MG63 (cell line): ENCODE measurements at regions not wholly inside any gene's neighbourhood (a gene's known extent, or its start where the extent isn't known, plus 50 kb on each side); places are given as distances from the start of the nearest gene placed in this dataset.
A peak's percentile ranks its signal among the peaks of the same experiment; 100 is the strongest.

Source experiments
- DNase-seq: peaks from one replicate; pipeline ENCODE4 v3.0.0-alpha.2; 2020
- H3K27me3 ChIP-seq: fragments of 250-450 bp; sonication (Bioruptor Pico); 2 replicates; pipeline ENCODE4 v1.5.1; 2020; ENCODE audit warnings: mild to moderate bottlenecking, moderate library complexity
- H3K36me3 ChIP-seq: fragments of 250-450 bp; sonication (Bioruptor Pico); 2 replicates; pipeline ENCODE4 v1.5.1; 2020; ENCODE audit warnings: mild to moderate bottlenecking, moderate library complexity
- H3K4me3 ChIP-seq: fragments of 250-450 bp; sonication (Bioruptor Pico); 2 replicates; pipeline ENCODE4 v1.5.1; 2020; ENCODE audit warnings: mild to moderate bottlenecking, moderate library complexity
- H3K9me3 ChIP-seq: fragments of 250-450 bp; sonication (Bioruptor Pico); 2 replicates; pipeline ENCODE4 v1.5.1; 2020; ENCODE audit warnings: mild to moderate bottlenecking, moderate library complexity

- no peaks in the 10 kb centered on the region for H3K36me3 ChIP-seq
- no peaks in the 10 kb centered on the region for H3K27me3 ChIP-seq
- no peak for DNase-seq
- no peaks in the 10 kb centered on the region for H3K9me3 ChIP-seq
- no peak overlapping the region for H3K4me3 ChIP-seq
Observed at GRCh38 chr3:28877912-28878311, 403.0 kb upstream of the RBMS3 start.

GRCh38 chr3:28890373-28890772, 390.5 kb upstream of the RBMS3 start:
- H3K27me3 ChIP-seq = no peaks in the 10 kb centered on the region
- no peak for DNase-seq
- no peaks in the 10 kb centered on the region for H3K36me3 ChIP-seq
- H3K9me3 ChIP-seq = no peaks in the 10 kb centered on the region
- H3K4me3 ChIP-seq = no peak overlapping the region

GRCh38 chr3:28891485-28891884, 389.4 kb upstream of the RBMS3 start:
- Histone ChIP-seq H3K36me3 (no peaks in the 10 kb centered on the region), H3K27me3 (no peaks in the 10 kb centered on the region), H3K4me3 (no peak overlapping the region), H3K9me3 (no peaks in the 10 kb centered on the region)
- no peak for DNase-seq

- DNase-seq = no peak
Observed at GRCh38 chr3:28900301-28900700, 380.6 kb upstream of the RBMS3 start.

GRCh38 chr3:28901018-28901417, 379.9 kb upstream of the RBMS3 start:
- Histone ChIP-seq H3K36me3 (no peaks in the 10 kb centered on the region), H3K9me3 (no peaks in the 10 kb centered on the region), H3K27me3 (no peaks in the 10 kb centered on the region), H3K4me3 (no peak overlapping the region)
- DNase-seq = no peak

More at GRCh38 chr3:28900301-28900700, 380.6 kb upstream of the RBMS3 start:
- no peaks in the 10 kb centered on the region for H3K36me3 ChIP-seq
- no peaks in the 10 kb centered on the region for H3K9me3 ChIP-seq
- no peaks in the 10 kb centered on the region for H3K27me3 ChIP-seq
- H3K4me3 ChIP-seq = no peak overlapping the region

- DNase-seq = no peak
- no peaks in the 10 kb centered on the region for H3K9me3 ChIP-seq
- no peaks in the 10 kb centered on the region for H3K27me3 ChIP-seq
- H3K4me3 ChIP-seq = no peak overlapping the region
- no peaks in the 10 kb centered on the region for H3K36me3 ChIP-seq
Observed at GRCh38 chr3:28903171-28903601, 377.7 kb upstream of the RBMS3 start.

GRCh38 chr3:28905798-28906197, 375.1 kb upstream of the RBMS3 start:
- Histone ChIP-seq H3K27me3 (no peaks in the 10 kb centered on the region), H3K4me3 (no peak overlapping the region), H3K9me3 (no peaks in the 10 kb centered on the region), H3K36me3 (no peaks in the 10 kb centered on the region)
- no peak for DNase-seq

- no peak overlapping the region for H3K4me3 ChIP-seq
- H3K9me3 ChIP-seq = no peaks in the 10 kb centered on the region
- DNase-seq = no peak
- H3K27me3 ChIP-seq = no peaks in the 10 kb centered on the region
- H3K36me3 ChIP-seq = no peaks in the 10 kb centered on the region
Observed at GRCh38 chr3:28906561-28907310, 374.1 kb upstream of the RBMS3 start.

GRCh38 chr3:28907616-28908015, 373.3 kb upstream of the RBMS3 start:
- Histone ChIP-seq H3K27me3 (no peaks in the 10 kb centered on the region), H3K36me3 (no peaks in the 10 kb centered on the region), H3K9me3 (no peaks in the 10 kb centered on the region), H3K4me3 (no peak overlapping the region)
- no peak for DNase-seq

- DNase-seq = no peak
- no peaks in the 10 kb centered on the region for H3K36me3 ChIP-seq
- H3K27me3 ChIP-seq = no peaks in the 10 kb centered on the region
- H3K4me3 ChIP-seq = no peak overlapping the region
- no peaks in the 10 kb centered on the region for H3K9me3 ChIP-seq
Observed at GRCh38 chr3:28912120-28912885, 368.6 kb upstream of the RBMS3 start.

GRCh38 chr3:28915741-28916500, 364.9 kb upstream of the RBMS3 start:
- DNase-seq = peak; percentile 38
- H3K9me3 ChIP-seq = no peaks in the 10 kb centered on the region
- H3K4me3 ChIP-seq = no peak overlapping the region
- H3K36me3 ChIP-seq = no peaks in the 10 kb centered on the region
- H3K27me3 ChIP-seq = no peaks in the 10 kb centered on the region

- DNase-seq = peak; percentile 25
- no peaks in the 10 kb centered on the region for H3K27me3 ChIP-seq
- H3K36me3 ChIP-seq = no peaks in the 10 kb centered on the region
- H3K4me3 ChIP-seq = 0 out of 2 replicates have a peak overlapping the region, but pooled peaks have one; percentile 16
- H3K9me3 ChIP-seq = no peaks in the 10 kb centered on the region
Observed at GRCh38 chr3:28916713-28917499, 364.0 kb upstream of the RBMS3 start.

- no peaks in the 10 kb centered on the region for H3K9me3 ChIP-seq
- H3K4me3 ChIP-seq = no peak overlapping the region
- DNase-seq = no peak
- no peaks in the 10 kb centered on the region for H3K36me3 ChIP-seq
- H3K27me3 ChIP-seq = no peaks in the 10 kb centered on the region
Observed at GRCh38 chr3:28917895-28918475, 362.9 kb upstream of the RBMS3 start.

- Histone ChIP-seq H3K27me3 (no peaks in the 10 kb centered on the region), H3K36me3 (no peaks in the 10 kb centered on the region)
Observed at GRCh38 chr3:28922376-28922775, 358.5 kb upstream of the RBMS3 start.

GRCh38 chr3:28923994-28924393, 356.9 kb upstream of the RBMS3 start:
- no peaks in the 10 kb centered on the region for H3K36me3 ChIP-seq
- DNase-seq = no peak
- H3K9me3 ChIP-seq = no peaks in the 10 kb centered on the region
- no peaks in the 10 kb centered on the region for H3K27me3 ChIP-seq
- H3K4me3 ChIP-seq = no peak overlapping the region

More at GRCh38 chr3:28922376-28922775, 358.5 kb upstream of the RBMS3 start:
- Histone ChIP-seq H3K4me3 (no peak overlapping the region), H3K9me3 (no peaks in the 10 kb centered on the region)
- DNase-seq = no peak

- Histone ChIP-seq H3K36me3 (no peaks in the 10 kb centered on the region), H3K4me3 (no peak overlapping the region), H3K27me3 (no peaks in the 10 kb centered on the region), H3K9me3 (no peaks in the 10 kb centered on the region)
- peak; percentile 16 for DNase-seq
Observed at GRCh38 chr3:28924744-28925360, 356.0 kb upstream of the RBMS3 start.
